ENCODE measurements at regions not wholly inside any gene's neighbourhood (a gene's known extent, or its start where the extent isn't known, plus 50 kb on each side); places are given as distances from the start of the nearest gene placed in this dataset.
A peak's percentile ranks its signal among the peaks of the same experiment; 100 is the strongest.
"Not testable (repeated sequence)": the region's sequence is repeated elsewhere in the genome, so short reads cannot be mapped to it uniquely, and the experiment has no call there.

GRCh38 chr2:173524256-173524955 is 169.7 kb downstream of the CDCA7 start:
- Histone ChIP-seq H3K27ac (ENCODE audit: low read depth, low read length) (no peak overlapping the region), H3K4me3 (ENCODE audit: low read length) (no peak overlapping the region), H3K27me3 (ENCODE audit: control insufficient read depth, insufficient read depth, low read length, poor library complexity, severe bottlenecking) (no peaks in the 10 kb centered on the region), H3K4me1 (ENCODE audit: control insufficient read depth, insufficient read depth, low read length) (no peaks in the 10 kb centered on the region), H3K36me3 (ENCODE audit: control insufficient read depth, insufficient read depth, low read length) (no peaks in the 10 kb centered on the region), H3K9me3 (ENCODE audit: control insufficient read depth, low read length) (peaks cover 4% of the 10 kb centered on the region), H3K9ac (ENCODE audit: extremely low read depth, low read length, poor library complexity, severe bottlenecking) (no peak overlapping the region)
- H3K27me3 Mint-ChIP-seq (ENCODE audit: insufficient read depth), result no peaks in the 10 kb centered on the region
- no peaks in the 10 kb centered on the region for H3K36me3 Mint-ChIP-seq (ENCODE audit: low read depth)
- peaks cover 6% of the 10 kb centered on the region for H3K9me3 Mint-ChIP-seq
- no peak overlapping the region for H3K27ac Mint-ChIP-seq
- DNase-seq, result no peak
- no peak overlapping the region for H3K4me3 Mint-ChIP-seq
- WGBS, 2 experiments (ENCODE audit: insufficient coverage in 1 of 2, insufficient read length in 1 of 2), result 90 to 93% methylated on average over 6 to 7 of the region's 7 CpGs
- H3K4me1 Mint-ChIP-seq, result no peaks in the 10 kb centered on the region
- TF ChIP-seq CTCF (conservative IDR thresholded peaks at IDR 0.05), result no peak

GRCh38 chr2:173532732-173533531 is 178.3 kb downstream of the CDCA7 start:
- H3K4me3 Mint-ChIP-seq, result peak overlapping the region; percentile 76
- not testable (repeated sequence) for H3K9ac ChIP-seq (ENCODE audit: extremely low read depth, low read length, poor library complexity, severe bottlenecking); H3K36me3 ChIP-seq (ENCODE audit: control insufficient read depth, insufficient read depth, low read length); H3K27ac ChIP-seq (ENCODE audit: low read depth, low read length); DNase-seq; H3K4me1 ChIP-seq (ENCODE audit: control insufficient read depth, insufficient read depth, low read length); H3K4me1 Mint-ChIP-seq; H3K27me3 ChIP-seq (ENCODE audit: control insufficient read depth, insufficient read depth, low read length, poor library complexity, severe bottlenecking)
- Histone ChIP-seq H3K4me3 (ENCODE audit: low read length) (peak overlapping the region; percentile 23), H3K9me3 (ENCODE audit: control insufficient read depth, low read length) (peaks cover 10% of the 10 kb centered on the region)
- peak overlapping the region; percentile 97 for H3K27ac Mint-ChIP-seq
- H3K27me3 Mint-ChIP-seq (ENCODE audit: insufficient read depth), result peaks cover 34% of the 10 kb centered on the region
- WGBS, 2 experiments (ENCODE audit: insufficient coverage in 1 of 2, insufficient read length in 1 of 2), result 81 to 85% methylated on average over 4 to 32 of the region's 32 CpGs
- H3K9me3 Mint-ChIP-seq, result peaks cover 40% of the 10 kb centered on the region
- peaks cover 15% of the 10 kb centered on the region for H3K36me3 Mint-ChIP-seq (ENCODE audit: low read depth)

DNA sequence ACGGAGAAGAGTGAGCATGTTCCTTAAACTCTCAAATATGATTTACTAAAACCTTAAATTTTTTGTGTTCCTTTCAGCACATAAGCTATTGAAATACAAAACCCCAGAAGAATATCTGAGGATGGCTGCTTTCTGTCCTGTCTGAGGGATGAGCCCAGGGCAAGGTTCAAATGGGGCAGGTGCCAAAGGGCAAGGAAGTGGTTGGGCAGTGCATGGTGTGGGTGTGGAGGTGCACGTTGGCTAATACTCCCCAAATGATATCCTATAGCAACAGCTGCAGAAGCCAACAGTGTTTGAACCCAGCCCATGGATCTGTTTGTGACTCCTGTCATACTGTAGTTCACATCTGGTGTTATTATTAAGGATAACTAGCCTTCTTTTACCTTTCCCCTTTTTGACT is 183.0 kb downstream of the CDCA7 start:
- H3K4me3 Mint-ChIP-seq, result no peak overlapping the region
- Histone ChIP-seq H3K9ac (ENCODE audit: extremely low read depth, low read length, poor library complexity, severe bottlenecking) (no peak overlapping the region), H3K27me3 (ENCODE audit: control insufficient read depth, insufficient read depth, low read length, poor library complexity, severe bottlenecking) (no peaks in the 10 kb centered on the region), H3K4me3 (ENCODE audit: low read length) (no peak overlapping the region), H3K9me3 (ENCODE audit: control insufficient read depth, low read length) (peaks cover 10% of the 10 kb centered on the region), H3K36me3 (ENCODE audit: control insufficient read depth, insufficient read depth, low read length) (no peaks in the 10 kb centered on the region), H3K27ac (ENCODE audit: low read depth, low read length) (no peak overlapping the region), H3K4me1 (ENCODE audit: control insufficient read depth, insufficient read depth, low read length) (no peaks in the 10 kb centered on the region)
- peaks cover 30% of the 10 kb centered on the region for H3K9me3 Mint-ChIP-seq
- peaks cover 35% of the 10 kb centered on the region for H3K27me3 Mint-ChIP-seq (ENCODE audit: insufficient read depth)
- no peak overlapping the region for H3K27ac Mint-ChIP-seq
- peaks cover 18% of the 10 kb centered on the region for H3K36me3 Mint-ChIP-seq (ENCODE audit: low read depth)
- peaks cover 3% of the 10 kb centered on the region for H3K4me1 Mint-ChIP-seq
- WGBS, 2 experiments (ENCODE audit: insufficient coverage in 1 of 2, insufficient read length in 1 of 2), result 88% methylated on average over 2 of the region's 2 CpGs; no CpG with 5 or more reads in 1 of the 2 experiments
- DNase-seq, result no peak
- no peak for TF ChIP-seq CTCF (conservative IDR thresholded peaks at IDR 0.05)
